B cell (primary cell): ENCODE measurements at regions not wholly inside any gene's neighbourhood (a gene's known extent, or its start where the extent isn't known, plus 50 kb on each side); places are given as distances from the start of the nearest gene placed in this dataset.

Experiments used
- CTCF ChIP-seq: fragments of 200-600 bp; IDR thresholded peaks from one replicate; pipeline ENCODE4 v1.8.0; 2022; ENCODE audit warnings: antibody characterized with exemption, mild to moderate bottlenecking
- EZH2 ChIP-seq: IDR thresholded peaks from 2 replicates; pipeline ENCODE4 v1.6.1; 2012; ENCODE audit warnings: borderline replicate concordance, low read depth, mild to moderate bottlenecking, moderate library complexity, low read length; ENCODE audit not compliant: insufficient read depth, poor library complexity, severe bottlenecking

- TF ChIP-seq CTCF (peak; percentile 63), EZH2 (no peak)
These were observed 140.1 kb upstream of the FBXL17 start for GRCh38 chr5:108521841-108522506.
